HEK293 (cell line): ENCODE measurements at regions not wholly inside any gene's neighbourhood (a gene's known extent, or its start where the extent isn't known, plus 50 kb on each side); places are given as distances from the start of the nearest gene placed in this dataset.

Experiments used
- CTCF ChIA-PET: fragments of 350-600 bp; formaldehyde crosslinking; extraction: SDS; loops from one replicate; lab custom pipeline; 2021; ENCODE audit warnings: antibody characterized with exemption; lab: Yijun Ruan, JAX
- POLR2A ChIA-PET: fragments of 300-600 bp; formaldehyde crosslinking; extraction: SDS; loops from one replicate; lab custom pipeline; 2020; ENCODE audit warnings: antibody characterized with exemption, inconsistent platforms; lab: Yijun Ruan, JAX
- H3K27ac ChIP-seq: fragments of 200-500 bp; sonication (Bioruptor generic); 2 replicates; pipeline ENCODE4 v1.5.1; 2014; ENCODE audit warnings: low read depth, low read length, control low read depth, inconsistent platforms; ENCODE audit errors: extremely low read depth
- H3K36me3 ChIP-seq, 2 experiments: fragments of 200-500 bp in 1 of 2; sonication (Bioruptor generic) in 1 of 2; 1 replicate in 1 of 2; 2 replicates in 1 of 2; pipeline ENCODE4 v1.5.1; 2014 to 2017; ENCODE audit warnings: inconsistent platforms in 2 of 2, low read length in 2 of 2; ENCODE audit not compliant: control insufficient read depth in 2 of 2, insufficient read depth in 1 of 2
- H3K4me1 ChIP-seq: fragments of 200-500 bp; sonication (Bioruptor generic); 2 replicates; pipeline ENCODE4 v1.5.1; 2014; ENCODE audit warnings: mild to moderate bottlenecking, low read length, inconsistent platforms; ENCODE audit not compliant: control insufficient read depth, insufficient read depth
- H3K4me3 ChIP-seq: 2 replicates; pipeline ENCODE4 v1.5.1; 2011; ENCODE audit warnings: low read depth, mild to moderate bottlenecking, control low read depth, low read length, moderate library complexity
- H3K9me3 ChIP-seq: fragments of 200-500 bp; sonication (Bioruptor generic); 2 replicates; pipeline ENCODE4 v1.5.1; 2014; ENCODE audit warnings: low read depth, low read length, inconsistent platforms; ENCODE audit not compliant: control insufficient read depth, insufficient read depth
- GLIS1 ChIP-seq: fragments of 450-650 bp; formaldehyde crosslinking; IDR thresholded peaks from 2 replicates; pipeline ENCODE4 v1.5.1; 2016; ENCODE audit warnings: missing biosample characterization, missing genetic modification characterization
- HOXD13 ChIP-seq: sonication (generic); formaldehyde crosslinking; IDR thresholded peaks from 2 replicates; pipeline ENCODE4 v1.8.0; 2022; ENCODE audit warnings: missing genetic modification reagents, borderline replicate concordance
- KLF16 ChIP-seq: fragments of 450-650 bp; formaldehyde crosslinking; IDR thresholded peaks from 2 replicates; pipeline ENCODE4 v1.5.1; 2017; ENCODE audit warnings: missing biosample characterization, missing genetic modification characterization
- RBAK ChIP-seq: fragments of 450-650 bp; formaldehyde crosslinking; IDR thresholded peaks from 2 replicates; pipeline ENCODE4 v1.5.1; 2016; ENCODE audit warnings: missing biosample characterization, missing genetic modification characterization
- ZBTB8A ChIP-seq: fragments of 450-650 bp; formaldehyde crosslinking; IDR thresholded peaks from 2 replicates; pipeline ENCODE4 v1.5.1; 2016; ENCODE audit warnings: missing biosample characterization, missing genetic modification characterization
- ZNF121 ChIP-seq: fragments of 450-650 bp; formaldehyde crosslinking; IDR thresholded peaks from 2 replicates; pipeline ENCODE4 v1.5.1; 2016; ENCODE audit warnings: missing biosample characterization, missing genetic modification characterization
- ZNF132 ChIP-seq: fragments of 450-650 bp; formaldehyde crosslinking; IDR thresholded peaks from 2 replicates; pipeline ENCODE4 v1.5.1; 2017; ENCODE audit warnings: missing biosample characterization, missing genetic modification characterization, borderline replicate concordance
- ZNF174 ChIP-seq: fragments of 450-650 bp; formaldehyde crosslinking; IDR thresholded peaks from 2 replicates; pipeline ENCODE4 v1.5.0; 2017; ENCODE audit warnings: missing biosample characterization, mild to moderate bottlenecking, missing genetic modification characterization
- ZNF221 ChIP-seq: fragments of 450-650 bp; formaldehyde crosslinking; IDR thresholded peaks from 2 replicates; pipeline ENCODE4 v1.5.1; 2017; ENCODE audit warnings: missing biosample characterization, missing genetic modification characterization, borderline replicate concordance
- ZNF311 ChIP-seq: fragments of 450-650 bp; formaldehyde crosslinking; IDR thresholded peaks from 2 replicates; pipeline ENCODE4 v1.5.1; 2017; ENCODE audit warnings: missing biosample characterization, missing genetic modification characterization, borderline replicate concordance
- ZNF473 ChIP-seq: fragments of 450-650 bp; formaldehyde crosslinking; IDR thresholded peaks from 2 replicates; pipeline ENCODE4 v1.5.1; 2017; ENCODE audit warnings: missing biosample characterization, missing genetic modification characterization
- ZNF701 ChIP-seq: fragments of 450-650 bp; formaldehyde crosslinking; IDR thresholded peaks from 2 replicates; pipeline ENCODE4 v1.5.1; 2016; ENCODE audit warnings: missing biosample characterization, missing genetic modification characterization
- ZNF843 ChIP-seq: fragments of 450-650 bp; formaldehyde crosslinking; IDR thresholded peaks from 2 replicates; pipeline ENCODE4 v1.5.1; 2016; ENCODE audit warnings: missing biosample characterization, missing genetic modification characterization
- TF ChIP-seq, protein P1 (sequence below): fragments of 450-650 bp; formaldehyde crosslinking; IDR thresholded peaks from 2 replicates; pipeline ENCODE4 v1.5.1; 2016; ENCODE audit warnings: missing biosample characterization, missing genetic modification characterization
- TF ChIP-seq, protein P2 (sequence below): fragments of 450-650 bp; formaldehyde crosslinking; IDR thresholded peaks from 2 replicates; pipeline ENCODE4 v1.5.1; 2016; ENCODE audit warnings: missing biosample characterization, missing genetic modification characterization
- TF ChIP-seq, protein P3 (sequence below): fragments of 450-650 bp; formaldehyde crosslinking; IDR thresholded peaks from 2 replicates; pipeline ENCODE4 v1.5.1; 2016; ENCODE audit warnings: missing biosample characterization, missing genetic modification characterization, borderline replicate concordance
- TF ChIP-seq, protein P4 (sequence below): fragments of 450-650 bp; formaldehyde crosslinking; IDR thresholded peaks from 2 replicates; pipeline ENCODE4 v1.5.1; 2016; ENCODE audit warnings: missing biosample characterization, missing genetic modification characterization
- TF ChIP-seq, protein P5 (sequence below): fragments of 450-650 bp; formaldehyde crosslinking; IDR thresholded peaks from 2 replicates; pipeline ENCODE4 v1.5.1; 2016; ENCODE audit warnings: missing biosample characterization, missing genetic modification characterization, low read depth
- TF ChIP-seq, protein P6 (sequence below): fragments of 450-650 bp; formaldehyde crosslinking; IDR thresholded peaks from 2 replicates; pipeline ENCODE4 v1.5.1; 2016; ENCODE audit warnings: missing biosample characterization, missing genetic modification characterization

DNA sequence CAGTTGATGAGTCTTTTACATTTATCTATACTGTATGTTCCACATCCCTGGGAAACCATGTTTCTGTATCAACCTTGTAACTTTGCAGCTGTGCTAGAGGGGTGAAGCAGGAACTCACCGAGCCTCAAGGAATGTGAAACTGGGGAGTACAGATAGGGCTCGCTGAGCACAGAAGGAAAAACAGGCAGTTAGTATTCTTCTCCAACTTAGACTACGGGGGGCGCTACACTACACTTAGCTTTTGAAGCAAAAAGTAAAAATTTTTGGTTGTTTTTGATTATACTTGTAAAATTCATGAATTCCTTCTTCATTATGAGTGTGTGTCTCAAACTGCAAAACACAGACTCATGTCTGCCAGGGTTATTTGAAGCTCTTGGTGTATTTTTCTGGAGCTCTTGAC, 132.7 kb upstream of the RGMA start:
- Histone ChIP-seq H3K36me3 (no peaks in the 10 kb centered on the region), H3K4me3 (no peak overlapping the region), H3K4me1 (no peaks in the 10 kb centered on the region), H3K27ac (no peak overlapping the region), H3K9me3 (no peaks in the 10 kb centered on the region)
- ChIA-PET POLR2A (no interaction called here), CTCF (interaction anchor here (0.6 to 1.2 kb wide), 4 partner anchors 12 to 520 kb away, joined by 3 to 5 read pairs (median 3); no protein-coding TSS in a partner anchor)
- TF ChIP-seq, protein P1, sequence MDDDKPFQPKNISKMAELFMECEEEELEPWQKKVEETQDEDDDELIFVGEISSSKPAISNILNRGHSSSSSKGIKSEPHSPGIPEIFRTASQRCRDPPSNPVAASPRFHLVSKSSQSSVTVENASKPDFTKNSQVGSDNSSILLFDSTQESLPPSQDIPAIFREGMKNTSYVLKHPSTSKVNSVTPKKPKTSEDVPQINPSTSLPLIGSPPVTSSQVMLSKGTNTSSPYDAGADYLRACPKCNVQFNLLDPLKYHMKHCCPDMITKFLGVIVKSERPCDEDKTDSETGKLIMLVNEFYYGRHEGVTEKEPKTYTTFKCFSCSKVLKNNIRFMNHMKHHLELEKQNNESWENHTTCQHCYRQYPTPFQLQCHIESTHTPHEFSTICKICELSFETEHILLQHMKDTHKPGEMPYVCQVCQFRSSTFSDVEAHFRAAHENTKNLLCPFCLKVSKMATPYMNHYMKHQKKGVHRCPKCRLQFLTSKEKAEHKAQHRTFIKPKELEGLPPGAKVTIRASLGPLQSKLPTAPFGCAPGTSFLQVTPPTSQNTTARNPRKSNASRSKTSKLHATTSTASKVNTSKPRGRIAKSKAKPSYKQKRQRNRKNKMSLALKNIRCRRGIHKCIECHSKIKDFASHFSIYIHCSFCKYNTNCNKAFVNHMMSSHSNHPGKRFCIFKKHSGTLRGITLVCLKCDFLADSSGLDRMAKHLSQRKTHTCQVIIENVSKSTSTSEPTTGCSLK (tag by site-specific recombination): no peak
- TF ChIP-seq ZBTB8A (tag by site-specific recombination) (no peak), ZNF132 (tag by site-specific recombination) (no peak), ZNF701 (tag by site-specific recombination) (no peak), HOXD13 (CRISPR knock-in tag) (no peak), ZNF221 (no peak), RBAK (tag by site-specific recombination) (no peak), ZNF174 (tag by site-specific recombination) (no peak), KLF16 (no peak), ZNF121 (tag by site-specific recombination) (no peak)
- TF ChIP-seq, protein P2, sequence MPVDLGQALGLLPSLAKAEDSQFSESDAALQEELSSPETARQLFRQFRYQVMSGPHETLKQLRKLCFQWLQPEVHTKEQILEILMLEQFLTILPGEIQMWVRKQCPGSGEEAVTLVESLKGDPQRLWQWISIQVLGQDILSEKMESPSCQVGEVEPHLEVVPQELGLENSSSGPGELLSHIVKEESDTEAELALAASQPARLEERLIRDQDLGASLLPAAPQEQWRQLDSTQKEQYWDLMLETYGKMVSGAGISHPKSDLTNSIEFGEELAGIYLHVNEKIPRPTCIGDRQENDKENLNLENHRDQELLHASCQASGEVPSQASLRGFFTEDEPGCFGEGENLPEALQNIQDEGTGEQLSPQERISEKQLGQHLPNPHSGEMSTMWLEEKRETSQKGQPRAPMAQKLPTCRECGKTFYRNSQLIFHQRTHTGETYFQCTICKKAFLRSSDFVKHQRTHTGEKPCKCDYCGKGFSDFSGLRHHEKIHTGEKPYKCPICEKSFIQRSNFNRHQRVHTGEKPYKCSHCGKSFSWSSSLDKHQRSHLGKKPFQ: no peak
- TF ChIP-seq, protein P3, sequence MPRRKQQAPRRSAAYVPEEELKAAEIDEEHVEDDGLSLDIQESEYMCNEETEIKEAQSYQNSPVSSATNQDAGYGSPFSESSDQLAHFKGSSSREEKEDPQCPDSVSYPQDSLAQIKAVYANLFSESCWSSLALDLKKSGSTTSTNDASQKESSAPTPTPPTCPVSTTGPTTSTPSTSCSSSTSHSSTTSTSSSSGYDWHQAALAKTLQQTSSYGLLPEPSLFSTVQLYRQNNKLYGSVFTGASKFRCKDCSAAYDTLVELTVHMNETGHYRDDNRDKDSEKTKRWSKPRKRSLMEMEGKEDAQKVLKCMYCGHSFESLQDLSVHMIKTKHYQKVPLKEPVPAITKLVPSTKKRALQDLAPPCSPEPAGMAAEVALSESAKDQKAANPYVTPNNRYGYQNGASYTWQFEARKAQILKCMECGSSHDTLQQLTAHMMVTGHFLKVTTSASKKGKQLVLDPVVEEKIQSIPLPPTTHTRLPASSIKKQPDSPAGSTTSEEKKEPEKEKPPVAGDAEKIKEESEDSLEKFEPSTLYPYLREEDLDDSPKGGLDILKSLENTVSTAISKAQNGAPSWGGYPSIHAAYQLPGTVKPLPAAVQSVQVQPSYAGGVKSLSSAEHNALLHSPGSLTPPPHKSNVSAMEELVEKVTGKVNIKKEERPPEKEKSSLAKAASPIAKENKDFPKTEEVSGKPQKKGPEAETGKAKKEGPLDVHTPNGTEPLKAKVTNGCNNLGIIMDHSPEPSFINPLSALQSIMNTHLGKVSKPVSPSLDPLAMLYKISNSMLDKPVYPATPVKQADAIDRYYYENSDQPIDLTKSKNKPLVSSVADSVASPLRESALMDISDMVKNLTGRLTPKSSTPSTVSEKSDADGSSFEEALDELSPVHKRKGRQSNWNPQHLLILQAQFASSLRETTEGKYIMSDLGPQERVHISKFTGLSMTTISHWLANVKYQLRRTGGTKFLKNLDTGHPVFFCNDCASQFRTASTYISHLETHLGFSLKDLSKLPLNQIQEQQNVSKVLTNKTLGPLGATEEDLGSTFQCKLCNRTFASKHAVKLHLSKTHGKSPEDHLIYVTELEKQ (tag by site-specific recombination): no peak
- TF ChIP-seq, protein P4, sequence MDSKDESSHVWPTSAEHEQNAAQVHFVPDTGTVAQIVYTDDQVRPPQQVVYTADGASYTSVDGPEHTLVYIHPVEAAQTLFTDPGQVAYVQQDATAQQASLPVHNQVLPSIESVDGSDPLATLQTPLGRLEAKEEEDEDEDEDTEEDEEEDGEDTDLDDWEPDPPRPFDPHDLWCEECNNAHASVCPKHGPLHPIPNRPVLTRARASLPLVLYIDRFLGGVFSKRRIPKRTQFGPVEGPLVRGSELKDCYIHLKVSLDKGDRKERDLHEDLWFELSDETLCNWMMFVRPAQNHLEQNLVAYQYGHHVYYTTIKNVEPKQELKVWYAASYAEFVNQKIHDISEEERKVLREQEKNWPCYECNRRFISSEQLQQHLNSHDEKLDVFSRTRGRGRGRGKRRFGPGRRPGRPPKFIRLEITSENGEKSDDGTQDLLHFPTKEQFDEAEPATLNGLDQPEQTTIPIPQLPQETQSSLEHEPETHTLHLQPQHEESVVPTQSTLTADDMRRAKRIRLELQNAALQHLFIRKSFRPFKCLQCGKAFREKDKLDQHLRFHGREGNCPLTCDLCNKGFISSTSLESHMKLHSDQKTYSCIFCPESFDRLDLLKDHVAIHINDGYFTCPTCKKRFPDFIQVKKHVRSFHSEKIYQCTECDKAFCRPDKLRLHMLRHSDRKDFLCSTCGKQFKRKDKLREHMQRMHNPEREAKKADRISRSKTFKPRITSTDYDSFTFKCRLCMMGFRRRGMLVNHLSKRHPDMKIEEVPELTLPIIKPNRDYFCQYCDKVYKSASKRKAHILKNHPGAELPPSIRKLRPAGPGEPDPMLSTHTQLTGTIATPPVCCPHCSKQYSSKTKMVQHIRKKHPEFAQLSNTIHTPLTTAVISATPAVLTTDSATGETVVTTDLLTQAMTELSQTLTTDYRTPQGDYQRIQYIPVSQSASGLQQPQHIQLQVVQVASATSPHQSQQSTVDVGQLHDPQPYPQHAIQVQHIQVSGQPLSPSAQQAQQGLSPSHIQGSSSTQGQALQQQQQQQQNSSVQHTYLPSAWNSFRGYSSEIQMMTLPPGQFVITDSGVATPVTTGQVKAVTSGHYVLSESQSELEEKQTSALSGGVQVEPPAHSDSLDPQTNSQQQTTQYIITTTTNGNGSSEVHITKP (tag by site-specific recombination): no peak

DNA sequence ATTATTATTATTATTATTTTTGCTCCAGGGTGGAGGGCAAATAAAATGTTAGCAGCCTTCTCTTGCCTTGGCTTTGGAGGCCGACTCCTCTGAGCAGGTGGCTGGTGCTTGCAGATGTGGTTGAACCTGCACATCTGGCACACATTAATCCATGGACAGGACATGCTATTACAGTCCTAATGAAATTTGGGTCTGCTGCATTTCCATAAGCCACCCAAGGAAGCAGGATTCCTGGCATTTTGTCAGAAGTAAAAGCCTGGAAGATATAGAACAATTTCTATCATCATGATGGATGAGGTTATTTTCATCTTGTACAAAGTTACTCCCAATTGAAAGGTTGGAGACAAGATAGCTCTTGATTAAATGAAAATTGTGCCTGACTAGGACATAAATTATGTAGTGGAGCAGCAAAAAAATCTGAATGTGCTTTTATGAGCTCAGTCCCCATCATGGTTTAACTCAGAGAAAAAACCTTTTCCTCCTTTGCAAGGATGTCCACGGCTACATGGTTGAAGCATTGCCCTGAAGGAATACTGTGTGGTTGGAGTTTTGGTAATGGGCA, 130.9 kb upstream of the RGMA start:
- Histone ChIP-seq H3K36me3 (no peaks in the 10 kb centered on the region), H3K4me1 (no peaks in the 10 kb centered on the region), H3K4me3 (no peak overlapping the region), H3K27ac (no peak overlapping the region), H3K9me3 (no peaks in the 10 kb centered on the region)
- ChIA-PET POLR2A (no interaction called here), CTCF (interaction anchor here (1.1 kb wide), 1 partner anchor 133 kb away, joined by 3 read pairs; no protein-coding TSS in a partner anchor)
- TF ChIP-seq, protein P5, sequence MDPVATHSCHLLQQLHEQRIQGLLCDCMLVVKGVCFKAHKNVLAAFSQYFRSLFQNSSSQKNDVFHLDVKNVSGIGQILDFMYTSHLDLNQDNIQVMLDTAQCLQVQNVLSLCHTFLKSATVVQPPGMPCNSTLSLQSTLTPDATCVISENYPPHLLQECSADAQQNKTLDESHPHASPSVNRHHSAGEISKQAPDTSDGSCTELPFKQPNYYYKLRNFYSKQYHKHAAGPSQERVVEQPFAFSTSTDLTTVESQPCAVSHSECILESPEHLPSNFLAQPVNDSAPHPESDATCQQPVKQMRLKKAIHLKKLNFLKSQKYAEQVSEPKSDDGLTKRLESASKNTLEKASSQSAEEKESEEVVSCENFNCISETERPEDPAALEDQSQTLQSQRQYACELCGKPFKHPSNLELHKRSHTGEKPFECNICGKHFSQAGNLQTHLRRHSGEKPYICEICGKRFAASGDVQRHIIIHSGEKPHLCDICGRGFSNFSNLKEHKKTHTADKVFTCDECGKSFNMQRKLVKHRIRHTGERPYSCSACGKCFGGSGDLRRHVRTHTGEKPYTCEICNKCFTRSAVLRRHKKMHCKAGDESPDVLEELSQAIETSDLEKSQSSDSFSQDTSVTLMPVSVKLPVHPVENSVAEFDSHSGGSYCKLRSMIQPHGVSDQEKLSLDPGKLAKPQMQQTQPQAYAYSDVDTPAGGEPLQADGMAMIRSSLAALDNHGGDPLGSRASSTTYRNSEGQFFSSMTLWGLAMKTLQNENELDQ (tag by site-specific recombination): no peak
- no peak for TF ChIP-seq ZBTB8A (tag by site-specific recombination)
- no peak for TF ChIP-seq ZNF843 (tag by site-specific recombination)
- no peak for TF ChIP-seq GLIS1
- TF ChIP-seq, protein P6, sequence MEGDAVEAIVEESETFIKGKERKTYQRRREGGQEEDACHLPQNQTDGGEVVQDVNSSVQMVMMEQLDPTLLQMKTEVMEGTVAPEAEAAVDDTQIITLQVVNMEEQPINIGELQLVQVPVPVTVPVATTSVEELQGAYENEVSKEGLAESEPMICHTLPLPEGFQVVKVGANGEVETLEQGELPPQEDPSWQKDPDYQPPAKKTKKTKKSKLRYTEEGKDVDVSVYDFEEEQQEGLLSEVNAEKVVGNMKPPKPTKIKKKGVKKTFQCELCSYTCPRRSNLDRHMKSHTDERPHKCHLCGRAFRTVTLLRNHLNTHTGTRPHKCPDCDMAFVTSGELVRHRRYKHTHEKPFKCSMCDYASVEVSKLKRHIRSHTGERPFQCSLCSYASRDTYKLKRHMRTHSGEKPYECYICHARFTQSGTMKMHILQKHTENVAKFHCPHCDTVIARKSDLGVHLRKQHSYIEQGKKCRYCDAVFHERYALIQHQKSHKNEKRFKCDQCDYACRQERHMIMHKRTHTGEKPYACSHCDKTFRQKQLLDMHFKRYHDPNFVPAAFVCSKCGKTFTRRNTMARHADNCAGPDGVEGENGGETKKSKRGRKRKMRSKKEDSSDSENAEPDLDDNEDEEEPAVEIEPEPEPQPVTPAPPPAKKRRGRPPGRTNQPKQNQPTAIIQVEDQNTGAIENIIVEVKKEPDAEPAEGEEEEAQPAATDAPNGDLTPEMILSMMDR (tag by site-specific recombination): no peak
- TF ChIP-seq ZNF311 (tag by site-specific recombination): no peak
- TF ChIP-seq ZNF473 (tag by site-specific recombination): no peak
